IPS-18c (cell line): ENCODE measurements at regions not wholly inside any gene's neighbourhood (a gene's known extent, or its start where the extent isn't known, plus 50 kb on each side); places are given as distances from the start of the nearest gene placed in this dataset.

Source experiments
- H3K4me3 ChIP-seq: 2 replicates; pipeline ENCODE4 v1.7.0; 2013; ENCODE audit warnings: low read depth, mild to moderate bottlenecking, low read length, moderate library complexity; ENCODE audit not compliant: insufficient read depth
- H3K9me3 ChIP-seq: one replicate; pipeline ENCODE4 v1.6.1; 2013; ENCODE audit warnings: mild to moderate bottlenecking, low read length, moderate library complexity; ENCODE audit not compliant: control insufficient read depth, insufficient read depth

DNA sequence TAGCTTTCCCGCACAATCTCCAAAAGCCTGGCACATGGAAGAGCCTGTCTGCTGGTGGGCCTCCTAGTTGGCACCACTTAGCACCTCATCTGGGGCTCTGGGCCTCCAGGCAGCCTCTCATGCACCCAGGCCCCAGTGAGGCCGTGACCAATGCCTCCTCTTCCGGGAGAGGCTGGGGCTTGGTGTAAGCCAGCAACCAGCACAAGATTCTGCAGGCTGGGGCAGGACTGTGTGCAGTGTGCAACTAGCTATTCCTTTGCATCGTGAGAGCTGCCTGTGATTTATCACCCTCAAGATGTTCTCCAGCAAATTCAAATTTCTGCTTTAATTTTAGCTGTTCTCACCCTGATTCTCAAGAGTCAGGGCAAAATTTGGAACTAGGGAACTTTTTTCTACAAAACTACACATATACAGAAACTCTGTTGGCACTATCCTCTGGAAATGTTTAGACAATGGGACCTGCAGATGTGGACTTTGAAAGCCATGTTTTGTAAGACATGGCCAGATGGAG lies 603.7 kb upstream of the MKI67 start:
- Histone ChIP-seq H3K4me3 (no peak overlapping the region), H3K9me3 (peaks cover 3% of the 10 kb centered on the region)

DNA sequence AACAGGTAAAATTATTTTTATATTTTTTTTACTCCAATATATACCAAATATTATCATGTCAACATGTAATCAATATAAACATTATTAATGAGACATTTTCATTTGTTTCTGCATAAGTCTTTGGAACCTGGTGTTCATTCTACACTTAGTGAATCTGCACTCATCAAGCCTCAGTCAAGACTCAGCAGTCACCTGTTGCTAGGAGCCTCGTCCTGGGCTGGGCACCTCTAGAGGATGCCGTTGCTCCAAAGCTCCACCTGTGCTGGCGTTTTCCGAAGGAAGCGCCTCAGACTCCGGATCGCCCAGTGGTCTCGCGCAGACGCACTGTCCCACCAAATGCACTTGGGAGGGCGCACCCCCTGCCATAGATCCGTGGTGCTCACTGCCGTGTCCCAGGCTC lies 604.7 kb upstream of the MKI67 start:
- Histone ChIP-seq H3K9me3 (peaks cover 3% of the 10 kb centered on the region), H3K4me3 (no peak overlapping the region)

DNA sequence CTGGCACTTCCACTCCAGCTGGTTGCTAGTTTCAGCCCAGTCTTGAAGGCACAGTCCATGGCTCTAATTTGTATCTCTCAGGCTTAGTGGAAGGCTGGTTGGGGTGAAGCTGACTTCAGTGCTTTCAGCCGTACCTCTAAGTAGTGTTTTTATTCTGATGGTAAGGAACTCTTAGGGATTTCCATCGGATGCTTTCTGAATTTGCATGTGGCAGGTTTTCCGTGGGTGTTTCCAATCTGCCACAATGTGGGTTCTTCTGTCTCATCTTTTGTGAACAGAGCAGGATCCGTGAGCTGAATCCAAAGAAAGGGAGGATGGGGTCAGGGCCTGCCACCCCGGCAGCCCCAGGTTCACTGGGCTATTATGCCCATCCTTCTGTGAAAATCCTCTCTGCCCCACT lies 607.9 kb upstream of the MKI67 start:
- peaks cover 3% of the 10 kb centered on the region for H3K9me3 ChIP-seq
- no peak overlapping the region for H3K4me3 ChIP-seq

DNA sequence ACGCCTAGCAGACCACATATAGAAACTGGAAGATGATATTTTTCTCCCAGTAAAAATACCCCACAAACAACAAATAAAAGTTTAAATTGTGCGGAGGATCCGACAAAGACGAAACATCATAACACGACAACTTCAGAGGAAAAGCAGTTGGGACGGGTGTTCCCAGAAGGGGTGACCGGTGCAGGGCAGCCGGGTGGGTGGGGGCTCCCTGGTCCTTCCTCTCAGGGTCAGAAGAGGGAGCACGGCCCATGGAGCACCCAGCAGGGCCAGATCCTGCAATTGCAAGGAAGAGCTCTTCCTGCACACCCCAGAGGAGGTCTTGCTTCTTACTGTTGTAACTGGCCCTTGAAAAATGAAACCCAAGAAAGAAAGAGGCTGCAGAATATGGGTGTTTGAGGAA lies 608.5 kb upstream of the MKI67 start:
- H3K9me3 ChIP-seq, result peaks cover 3% of the 10 kb centered on the region
- no peak overlapping the region for H3K4me3 ChIP-seq

DNA sequence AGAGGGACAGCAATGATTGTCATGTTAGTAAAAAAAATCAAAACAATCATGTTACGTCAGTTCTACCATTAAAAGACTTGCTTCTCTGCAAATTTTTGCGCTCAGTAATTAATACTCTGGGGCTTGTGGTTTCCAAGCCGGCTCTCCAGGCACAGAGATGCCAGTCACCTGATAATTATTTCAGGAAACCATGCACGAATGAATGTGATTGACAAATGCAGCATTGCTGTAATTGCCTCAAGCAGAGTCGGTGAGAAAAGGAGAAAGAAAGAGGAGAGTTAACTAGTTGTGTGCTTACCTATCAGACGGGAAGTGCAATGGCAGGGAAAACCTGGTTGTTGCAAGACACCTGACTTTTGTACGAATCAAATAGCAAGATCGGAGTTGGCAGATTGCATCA lies 609.8 kb upstream of the MKI67 start:
- H3K4me3 ChIP-seq, result no peak overlapping the region
- H3K9me3 ChIP-seq, result peaks cover 3% of the 10 kb centered on the region

DNA sequence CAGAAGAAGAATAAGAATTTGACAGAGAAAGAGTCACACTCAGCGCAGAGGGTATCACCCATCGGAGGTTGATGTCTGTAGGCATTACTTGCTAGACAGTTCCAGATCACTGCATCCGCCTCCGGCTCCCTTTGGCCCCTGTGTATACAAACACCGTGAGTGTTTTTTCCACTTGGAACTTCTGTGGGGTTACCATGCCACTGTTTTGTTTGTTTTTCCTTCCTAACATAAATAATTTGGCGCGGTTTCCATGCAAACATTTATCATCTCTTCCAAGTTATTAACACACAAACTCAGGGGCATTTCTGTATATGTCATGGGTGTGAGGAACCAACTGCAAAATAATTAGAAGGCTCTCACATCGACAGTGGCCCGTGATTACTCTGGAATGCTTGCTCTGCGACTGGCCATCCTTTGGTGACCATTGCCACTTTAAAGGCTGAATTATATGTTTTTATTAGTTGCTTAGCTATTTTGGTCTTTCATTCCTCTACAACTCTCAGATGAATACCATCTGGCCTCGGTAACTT lies 612.2 kb upstream of the MKI67 start:
- Histone ChIP-seq H3K4me3 (no peak overlapping the region), H3K9me3 (no peaks in the 10 kb centered on the region)

DNA sequence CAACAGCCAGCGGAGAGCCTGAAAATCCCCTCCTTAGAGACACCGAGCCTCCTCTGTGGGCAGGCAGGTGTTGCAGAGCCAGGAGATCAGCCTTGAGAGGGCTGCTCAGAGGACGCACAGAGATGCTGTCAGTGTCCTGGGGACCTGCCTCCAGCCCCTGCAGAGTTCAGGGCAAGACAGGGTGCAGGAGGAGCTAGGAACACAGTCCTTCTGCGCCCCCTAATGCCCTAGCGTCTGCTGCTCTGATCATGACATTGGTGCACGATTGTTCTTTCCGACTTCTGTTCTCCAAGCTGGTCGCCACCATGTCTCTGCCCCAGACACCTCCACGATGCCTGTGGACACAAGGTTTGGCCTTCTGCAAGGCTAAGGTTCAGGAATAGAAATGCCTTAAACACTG lies 613.7 kb upstream of the MKI67 start:
- Histone ChIP-seq H3K4me3 (no peak overlapping the region), H3K9me3 (no peaks in the 10 kb centered on the region)

DNA sequence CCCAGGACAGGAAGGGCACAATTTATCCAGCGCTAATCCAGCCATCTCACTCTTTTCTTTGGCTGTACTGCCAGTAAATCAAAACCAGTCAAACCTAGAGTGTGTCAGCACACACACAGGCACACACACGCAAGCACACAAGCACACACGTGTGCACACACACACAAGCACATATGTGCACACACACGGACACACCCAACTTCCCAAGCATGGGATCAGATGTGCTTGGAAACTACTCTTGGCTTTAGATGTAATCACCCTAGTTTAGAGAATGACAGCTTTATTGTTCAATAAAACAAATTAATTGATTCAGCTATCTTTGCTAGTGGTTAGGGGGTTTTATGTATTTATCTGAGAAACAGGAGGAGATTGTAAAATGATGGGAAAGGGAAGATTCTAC lies 615.0 kb upstream of the MKI67 start:
- no peaks in the 10 kb centered on the region for H3K9me3 ChIP-seq
- H3K4me3 ChIP-seq, result no peak overlapping the region

DNA sequence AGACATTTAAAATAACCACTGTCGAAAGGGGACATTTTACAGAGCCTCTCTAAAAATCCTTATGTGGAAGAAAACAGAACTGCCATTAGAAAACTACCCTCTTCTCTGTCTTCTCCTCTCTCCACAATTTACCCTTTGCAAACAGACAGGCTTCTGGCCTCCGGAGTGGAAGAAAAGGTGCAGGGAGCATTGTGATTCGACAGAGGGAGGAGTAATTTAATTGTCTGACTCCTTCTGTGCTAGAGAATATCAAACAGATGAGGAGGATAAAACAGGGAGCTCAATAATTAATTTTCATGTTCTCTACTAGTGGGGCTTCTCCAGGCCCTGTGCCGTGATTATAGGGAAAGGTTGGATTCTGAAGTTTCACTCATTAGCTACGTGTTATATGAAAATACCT lies 615.5 kb upstream of the MKI67 start:
- Histone ChIP-seq H3K4me3 (no peak overlapping the region), H3K9me3 (no peaks in the 10 kb centered on the region)

DNA sequence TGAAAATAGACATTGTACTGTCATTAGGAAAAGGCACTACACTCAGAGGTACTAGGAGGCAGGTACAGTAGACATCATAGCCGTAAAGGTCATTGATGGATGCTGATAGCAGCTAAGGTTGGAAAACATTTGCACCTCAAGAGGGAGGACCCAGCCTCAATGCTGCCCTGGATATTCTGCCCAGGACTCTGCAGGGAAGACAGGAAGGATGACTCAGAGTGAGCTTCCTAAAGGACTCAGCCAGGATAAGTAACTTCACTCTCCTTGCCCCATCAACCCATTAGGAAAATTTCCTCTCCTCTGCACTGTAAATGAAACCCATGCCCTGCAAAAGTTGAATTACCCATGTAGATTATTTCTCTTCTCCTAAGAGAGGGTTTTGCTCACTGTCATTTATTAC lies 617.9 kb upstream of the MKI67 start:
- H3K9me3 ChIP-seq, result no peaks in the 10 kb centered on the region
- no peak overlapping the region for H3K4me3 ChIP-seq

DNA sequence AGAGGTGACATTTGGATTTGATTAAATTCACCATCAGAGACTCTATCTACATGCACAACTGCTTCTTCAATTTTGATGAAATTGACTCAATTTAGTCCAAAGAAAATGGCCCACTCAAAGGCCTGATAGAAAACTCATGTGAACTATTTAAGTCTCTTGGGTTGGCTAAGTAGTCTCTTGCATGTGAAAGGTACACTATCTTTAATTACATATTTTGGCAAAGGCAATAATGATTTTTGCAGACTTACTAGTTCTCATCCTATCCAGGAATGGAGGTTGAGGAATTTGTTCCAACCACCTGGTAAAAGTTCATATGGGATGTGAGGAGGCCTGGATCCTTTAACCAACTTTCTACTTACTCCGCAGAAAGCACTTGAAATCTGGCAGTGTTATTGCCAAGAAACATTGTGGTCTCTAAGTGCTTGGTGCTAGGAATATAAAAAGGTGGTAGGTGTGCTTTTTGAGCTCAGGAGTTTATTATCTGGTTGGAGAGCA lies 618.6 kb upstream of the MKI67 start:
- H3K9me3 ChIP-seq, result no peaks in the 10 kb centered on the region
- no peak overlapping the region for H3K4me3 ChIP-seq

DNA sequence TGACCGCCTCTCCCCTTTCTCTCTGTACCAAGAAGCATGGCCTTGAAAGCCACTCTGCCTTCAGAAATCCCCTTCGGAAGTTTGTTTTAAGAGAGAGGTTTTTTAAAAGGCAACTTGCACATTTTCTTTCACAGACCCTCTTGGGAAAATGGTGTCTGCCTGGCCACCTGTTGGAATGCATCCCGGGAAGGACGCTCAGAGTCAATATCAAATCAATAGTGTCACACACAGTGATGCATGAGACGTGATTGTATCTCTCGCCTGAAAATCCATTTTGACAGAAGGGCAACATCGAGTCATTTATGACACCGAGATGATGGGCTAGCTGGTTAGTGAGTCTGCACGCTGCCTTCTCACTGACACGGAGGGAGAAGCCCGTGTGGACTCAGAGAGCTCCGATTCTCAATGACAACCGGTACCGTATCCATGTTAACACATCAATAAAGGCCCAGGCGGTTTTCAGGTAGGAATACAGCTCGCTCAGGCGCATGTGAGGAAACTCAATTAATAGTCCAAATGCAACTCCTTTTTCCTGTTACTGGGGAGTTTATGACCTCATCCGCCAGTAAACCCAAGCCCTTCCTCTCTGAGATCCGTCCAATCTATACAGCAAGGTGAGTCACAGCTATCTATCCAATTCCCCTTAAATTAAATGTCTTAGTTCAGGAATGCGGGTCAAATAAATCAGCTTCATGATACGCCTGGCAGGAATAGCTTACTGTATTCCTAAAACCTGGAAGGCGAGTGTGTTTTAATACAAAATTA lies 621.5 kb upstream of the MKI67 start:
- no peak overlapping the region for H3K4me3 ChIP-seq
- peaks cover 3% of the 10 kb centered on the region for H3K9me3 ChIP-seq

DNA sequence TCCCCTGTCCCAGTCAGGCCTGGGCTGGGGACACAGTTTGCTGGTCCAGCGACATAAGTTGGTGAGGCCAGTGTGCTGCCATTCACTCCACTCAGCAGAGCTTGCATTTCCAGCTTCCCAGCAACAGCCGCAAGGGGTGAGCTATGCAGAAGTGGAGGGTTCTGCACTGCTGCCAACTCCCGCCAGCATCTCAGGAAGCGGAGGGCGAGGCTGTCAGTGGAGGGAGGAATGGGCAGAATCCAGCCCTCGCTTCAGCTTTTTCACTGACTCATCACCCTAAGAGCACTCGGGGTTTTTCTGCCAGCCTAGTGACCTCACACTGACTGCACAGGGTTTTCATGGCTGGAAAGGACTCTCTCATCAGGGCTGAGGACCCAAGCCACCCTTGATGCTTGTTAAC lies 625.1 kb upstream of the MKI67 start:
- H3K4me3 ChIP-seq, result no peak overlapping the region
- H3K9me3 ChIP-seq, result peaks cover 3% of the 10 kb centered on the region

DNA sequence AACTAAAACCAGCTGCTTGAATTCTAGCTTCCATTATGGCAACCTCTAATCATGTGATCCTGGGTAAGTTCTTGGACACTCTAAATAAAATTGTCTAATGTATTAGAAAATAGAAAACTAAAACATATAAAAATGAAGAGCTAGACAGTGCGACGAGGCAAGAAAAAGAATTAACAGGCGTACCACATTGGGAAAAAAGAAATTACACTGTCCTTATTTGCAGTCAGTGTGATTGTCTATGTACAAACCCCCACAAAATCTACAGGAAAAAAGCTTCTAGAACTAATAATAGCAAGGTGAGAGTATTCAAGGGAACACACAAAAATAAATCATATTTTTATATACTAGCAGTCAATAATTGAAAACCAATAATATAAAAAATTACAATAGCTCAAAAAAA lies 625.6 kb upstream of the MKI67 start:
- peaks cover 3% of the 10 kb centered on the region for H3K9me3 ChIP-seq
- no peak overlapping the region for H3K4me3 ChIP-seq

DNA sequence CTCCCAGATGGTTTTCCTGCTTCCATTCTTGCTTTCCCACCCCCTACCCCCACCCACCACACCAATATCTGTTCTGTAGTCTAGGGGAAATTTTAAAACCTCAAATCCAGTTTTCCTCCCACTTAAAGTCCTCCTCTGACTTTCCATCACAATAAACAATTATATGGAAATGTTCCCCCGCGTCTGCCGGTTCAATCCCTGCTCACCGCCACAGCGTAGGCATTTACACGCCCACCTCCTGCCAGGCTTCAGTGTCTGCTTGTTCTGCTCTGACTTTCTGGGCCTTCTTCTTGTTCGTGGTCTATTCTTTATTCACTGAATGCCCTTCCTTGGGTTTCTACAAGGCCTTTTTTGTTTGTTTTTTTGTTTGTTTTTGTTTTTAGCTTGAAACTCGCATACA lies 633.0 kb upstream of the MKI67 start:
- no peak overlapping the region; the same call in 1 of the 2 replicates for H3K4me3 ChIP-seq
- H3K9me3 ChIP-seq, result no peaks in the 10 kb centered on the region

DNA sequence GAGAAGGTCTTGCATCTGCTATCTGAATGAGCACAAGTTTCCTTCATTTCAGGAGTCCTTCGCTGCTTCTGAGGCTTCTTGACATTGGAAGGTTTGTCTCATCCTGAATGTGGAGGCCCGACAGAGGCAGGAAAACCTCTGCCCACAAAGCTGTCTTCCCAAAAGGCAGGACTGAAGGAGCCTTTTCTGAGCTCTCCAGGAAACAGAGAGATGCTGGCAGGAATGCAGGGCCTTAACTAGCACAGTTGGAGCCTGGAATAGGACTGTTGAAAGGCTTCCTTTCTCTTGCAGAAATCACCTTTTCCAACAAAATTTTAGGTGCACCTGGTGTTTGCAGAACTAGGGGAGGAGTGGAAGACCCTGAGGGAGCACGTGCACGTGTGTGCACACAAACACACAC lies 637.4 kb upstream of the MKI67 start:
- H3K9me3 ChIP-seq, result no peaks in the 10 kb centered on the region
- H3K4me3 ChIP-seq, result no peak overlapping the region

DNA sequence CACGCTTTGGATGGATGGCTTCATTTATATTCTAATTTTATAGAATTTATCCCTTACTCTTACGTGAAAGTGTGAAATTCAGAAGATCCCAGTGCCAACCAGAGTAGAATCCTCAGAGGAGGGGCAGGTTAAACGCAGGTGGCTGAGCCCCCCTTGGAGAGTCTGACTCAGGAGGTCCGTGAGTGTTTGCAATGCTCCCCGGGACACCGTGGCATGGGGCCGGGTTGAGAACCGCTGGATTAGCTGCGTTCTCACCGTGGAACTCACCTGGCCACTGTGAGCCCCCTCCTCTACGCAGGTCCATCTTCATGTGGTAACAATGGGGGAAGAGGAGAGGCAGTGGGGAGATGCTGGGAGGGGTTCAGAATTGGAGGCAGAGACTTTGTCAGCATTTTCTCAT lies 638.0 kb upstream of the MKI67 start:
- H3K4me3 ChIP-seq, result no peak overlapping the region
- H3K9me3 ChIP-seq, result no peaks in the 10 kb centered on the region

DNA sequence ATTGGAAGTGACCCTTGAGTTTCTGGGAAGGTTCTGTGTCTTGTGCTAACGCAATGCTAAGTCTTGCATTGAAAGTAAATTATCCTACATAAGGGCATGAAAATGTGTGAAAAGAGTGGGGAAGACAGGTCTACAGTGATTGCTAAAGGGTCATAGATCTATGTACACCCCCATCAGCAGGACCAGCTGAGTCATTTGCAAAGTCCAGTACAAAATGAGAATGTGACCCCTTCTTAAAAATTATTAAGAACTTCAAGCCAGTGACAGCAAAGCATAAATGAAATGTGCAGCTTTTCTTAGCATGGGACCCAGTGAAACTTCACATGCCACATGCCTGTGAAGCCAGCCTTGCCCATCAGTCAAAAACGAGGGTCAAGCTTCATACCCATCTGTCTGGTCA lies 640.7 kb upstream of the MKI67 start:
- Histone ChIP-seq H3K4me3 (no peak overlapping the region), H3K9me3 (peaks cover 1% of the 10 kb centered on the region)

DNA sequence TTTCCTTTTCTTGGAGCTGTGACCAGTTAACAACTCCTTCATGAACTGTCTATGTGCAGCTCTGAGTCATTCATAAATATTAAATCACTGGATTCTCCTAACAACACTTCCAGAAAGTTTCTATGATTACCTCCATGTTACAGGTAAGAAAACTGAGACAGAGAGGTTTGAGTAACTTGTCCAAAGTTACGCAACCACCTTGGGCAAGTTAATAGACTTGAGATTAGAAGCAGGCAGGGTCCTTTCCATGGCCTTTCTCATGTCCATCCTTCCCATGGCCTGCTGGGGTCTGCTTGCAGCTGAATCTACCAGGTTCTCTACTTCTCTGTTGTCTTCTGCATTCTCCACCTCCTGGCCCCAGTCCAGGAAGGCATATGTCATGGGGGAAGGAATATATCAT lies 648.8 kb upstream of the MKI67 start:
- no peak overlapping the region for H3K4me3 ChIP-seq
- peaks cover 2% of the 10 kb centered on the region for H3K9me3 ChIP-seq
